NCI-H524 treated with DMSO at 0.1 percent for 48 hours (cell line): ENCODE measurements at regions not wholly inside any gene's neighbourhood (a gene's known extent, or its start where the extent isn't known, plus 50 kb on each side); places are given as distances from the start of the nearest gene placed in this dataset.
"Not testable (repeated sequence)": the region's sequence is repeated elsewhere in the genome, so short reads cannot be mapped to it uniquely, and the experiment has no call there.

Source experiments
- DNase-seq: peaks from one replicate; lab custom pipeline; 2025; lab: John Stamatoyannopoulos, UW

DNA sequence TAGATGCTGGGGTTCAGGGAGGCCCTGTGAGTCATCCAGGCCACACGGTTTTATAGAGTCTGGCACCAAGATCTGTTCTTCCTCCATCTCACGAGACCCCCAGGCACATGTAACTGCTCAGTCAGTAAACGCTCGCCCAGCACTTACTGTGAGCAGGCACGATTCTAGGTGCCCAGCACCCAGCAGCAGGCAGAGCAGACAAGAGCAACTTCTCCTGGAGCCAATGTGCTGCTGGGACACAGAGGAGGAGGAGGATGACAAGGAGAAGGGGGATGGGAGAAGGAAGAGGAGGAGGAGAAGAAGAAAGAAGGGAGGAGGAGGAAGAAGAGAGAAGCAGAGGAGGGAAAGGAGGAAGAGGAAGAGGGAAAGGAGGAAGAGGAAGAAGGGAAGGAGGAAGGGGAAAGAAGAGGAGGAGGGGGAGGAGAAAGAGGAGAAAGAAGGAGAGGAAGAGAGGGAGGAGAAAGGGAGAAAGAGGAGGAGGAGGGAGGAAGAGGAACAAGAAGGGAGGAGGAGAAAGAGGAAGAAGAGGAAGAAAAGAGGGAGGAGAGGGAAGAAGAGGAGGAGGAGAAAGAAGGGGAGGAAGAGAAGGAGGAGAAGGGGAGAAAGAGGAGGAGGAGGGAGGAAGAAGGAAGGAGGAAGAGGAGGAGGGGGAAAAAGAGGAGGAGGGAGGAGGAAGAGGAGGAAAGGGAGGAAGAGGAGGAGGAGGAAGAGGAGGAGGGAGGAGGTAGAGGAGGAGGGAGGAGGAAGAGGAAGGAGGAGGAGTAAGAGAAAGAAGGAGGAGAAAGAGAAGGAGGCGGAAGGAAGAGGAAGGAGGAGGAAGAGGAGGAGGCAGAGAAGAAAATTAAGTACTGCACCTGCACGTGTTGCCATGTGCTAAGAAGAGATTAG is 77.6 kb upstream of the RTL6 start:
- no peak for DNase-seq

DNA sequence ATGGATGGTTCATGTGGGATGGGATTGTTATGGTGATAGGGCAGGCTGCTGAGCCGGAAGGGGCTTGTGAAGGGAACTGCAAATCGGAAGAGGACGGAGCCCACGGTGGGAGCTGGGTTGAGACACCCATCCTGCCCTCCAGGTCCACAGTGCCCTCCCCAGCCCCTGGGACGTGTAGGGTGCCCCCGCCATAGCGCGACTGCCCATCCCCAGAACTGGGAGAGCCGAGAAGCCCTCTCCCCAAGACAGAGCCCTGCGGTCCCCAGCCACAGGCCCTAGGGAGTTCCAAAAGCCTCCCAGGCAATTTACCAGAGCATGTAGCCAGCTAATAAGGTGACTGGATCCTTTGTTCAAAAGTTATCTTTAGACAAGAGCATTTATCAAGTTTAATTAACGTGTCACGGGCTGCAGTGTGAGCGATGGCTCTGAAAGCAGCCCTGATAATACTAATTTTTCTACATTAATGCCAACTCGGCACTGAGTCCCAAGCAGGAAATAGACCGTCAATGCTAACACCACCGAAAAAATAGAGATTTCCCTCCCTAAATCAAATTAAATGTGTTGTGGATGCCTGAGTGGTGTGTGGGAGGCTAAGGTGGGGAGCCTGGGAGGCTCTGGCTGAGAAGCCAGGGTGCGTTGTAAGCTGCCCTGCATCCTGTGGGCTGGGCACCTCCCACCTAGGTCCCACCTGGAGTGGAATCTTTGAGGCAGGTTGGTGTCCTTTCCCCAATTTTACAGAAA is 76.8 kb upstream of the RTL6 start:
- no peak for DNase-seq

DNA sequence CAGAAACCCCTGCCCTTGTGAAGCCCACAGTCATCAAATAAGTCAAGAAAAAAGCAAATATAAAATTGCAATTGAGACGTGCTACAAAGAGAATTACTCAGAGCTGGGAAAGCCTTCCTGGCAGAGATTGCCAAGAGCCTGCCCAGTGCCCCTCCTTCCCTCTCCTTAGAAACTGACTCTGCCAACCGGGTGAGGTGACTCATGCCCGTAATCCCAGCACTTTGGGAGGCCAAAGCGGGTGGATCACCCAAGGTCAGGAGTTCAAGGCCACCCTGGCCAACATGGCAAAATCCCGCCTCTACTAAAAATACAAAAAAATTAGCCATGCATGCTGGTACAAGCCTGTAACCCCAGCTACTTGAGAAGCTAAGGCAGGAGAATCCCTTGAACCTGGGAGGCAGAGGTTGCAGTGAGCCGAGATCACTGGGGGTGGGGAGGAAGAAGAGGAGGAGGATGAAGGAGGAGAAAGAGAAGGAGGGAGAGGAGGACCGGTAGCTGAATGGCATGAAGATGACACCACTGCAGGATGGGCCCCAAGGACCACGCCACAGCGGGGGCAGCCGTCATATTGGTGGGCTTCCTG is 76.1 kb upstream of the RTL6 start:
- DNase-seq = no peak

DNA sequence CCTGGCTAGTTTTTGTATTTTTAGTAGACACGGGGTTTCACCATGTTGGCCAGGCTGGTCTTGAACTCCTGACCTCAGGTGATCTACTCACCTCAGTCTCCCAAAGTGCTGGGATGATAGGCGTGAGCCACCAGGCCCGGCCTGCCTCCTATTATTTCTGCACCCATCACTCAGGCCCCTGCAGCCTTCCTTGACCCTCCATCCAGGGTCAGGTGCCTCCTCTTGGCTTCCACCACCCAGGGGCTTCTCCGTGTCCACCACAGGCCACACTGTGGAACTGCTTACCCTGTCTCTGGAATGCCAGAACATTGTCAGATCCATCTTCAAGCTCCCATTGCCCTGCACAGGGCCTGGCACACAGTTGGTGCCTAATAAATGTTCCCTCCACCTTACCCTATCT is 75.4 kb upstream of the RTL6 start:
- DNase-seq = no peak

DNA sequence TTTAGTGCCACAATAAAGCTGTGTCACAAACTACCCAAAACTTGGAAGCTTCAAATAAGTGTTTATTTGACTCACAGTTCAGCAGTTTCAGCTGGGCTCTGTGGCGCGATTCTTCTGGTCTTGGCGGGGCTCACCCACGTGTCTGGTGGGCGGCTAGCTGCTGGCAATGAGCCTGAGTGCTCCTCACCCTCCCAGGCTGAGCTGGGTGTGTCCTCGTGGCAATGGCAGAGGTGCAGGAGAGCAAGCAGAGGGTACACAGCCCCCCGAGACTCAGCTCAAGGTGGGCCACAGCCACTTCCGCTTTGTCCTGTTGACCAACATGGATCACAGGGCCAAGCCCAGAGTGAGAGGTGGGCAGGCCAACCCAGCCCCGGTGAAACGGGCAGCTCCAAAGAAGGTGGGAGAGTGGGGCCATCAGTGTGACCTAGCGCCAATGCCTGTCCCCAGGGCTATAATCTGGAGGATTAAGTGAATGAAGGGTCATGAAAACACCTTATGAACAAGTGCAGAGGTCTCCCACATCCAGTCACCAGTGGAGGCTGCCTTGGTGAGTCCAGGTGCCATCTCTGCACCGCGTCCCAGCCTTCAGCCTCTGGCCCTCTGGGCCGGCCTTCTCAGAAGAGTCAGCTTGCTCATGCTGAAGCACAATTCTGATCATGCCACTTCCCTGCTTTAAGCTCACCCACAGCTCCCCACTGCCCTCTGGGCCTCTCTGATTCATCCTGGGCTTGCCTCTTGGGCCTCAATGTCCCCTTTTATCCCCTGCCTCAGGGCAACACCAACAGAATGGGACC is 74.6 kb upstream of the RTL6 start:
- DNase-seq = no peak

DNA sequence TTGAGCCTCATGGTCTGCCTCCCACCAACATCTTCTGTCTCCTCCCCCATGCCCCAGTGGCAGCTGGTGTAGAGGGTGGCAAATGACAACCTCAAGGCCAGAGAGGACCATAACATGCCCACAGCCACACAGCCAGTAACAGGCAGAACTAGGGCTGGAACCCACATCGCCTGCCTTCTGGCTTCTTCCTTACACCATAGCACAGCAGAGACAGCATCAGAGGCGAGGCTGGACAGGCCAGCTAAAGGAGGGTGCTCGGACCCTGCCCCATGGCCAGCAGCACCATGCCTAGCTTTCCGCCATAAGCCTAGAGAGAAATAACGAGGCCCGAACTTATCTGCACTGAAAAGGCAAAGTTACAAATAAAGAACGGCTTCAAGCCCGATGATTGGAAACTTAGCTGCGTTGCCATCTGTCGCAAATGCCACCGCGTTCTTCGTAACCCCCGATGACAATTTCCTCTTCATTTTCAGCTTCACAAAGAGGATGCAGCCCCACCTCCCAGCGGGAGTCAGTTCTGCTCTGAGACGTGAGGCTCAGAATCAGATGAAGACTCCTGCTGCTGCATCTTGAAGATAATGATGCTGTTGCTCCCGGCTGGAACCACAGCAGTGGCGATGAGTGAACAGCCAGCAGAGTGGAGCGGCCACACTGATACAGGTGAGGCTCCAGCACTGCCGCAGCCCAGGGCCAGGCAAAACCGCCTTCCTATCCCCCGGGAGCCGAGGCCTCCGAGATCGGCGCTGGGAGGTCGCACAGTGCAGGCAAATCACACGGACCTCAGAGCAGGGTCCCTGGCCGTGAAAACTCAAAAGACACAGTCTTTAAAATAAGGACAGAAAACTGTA is 73.8 kb upstream of the RTL6 start:
- peak; percentile 55 for DNase-seq

DNA sequence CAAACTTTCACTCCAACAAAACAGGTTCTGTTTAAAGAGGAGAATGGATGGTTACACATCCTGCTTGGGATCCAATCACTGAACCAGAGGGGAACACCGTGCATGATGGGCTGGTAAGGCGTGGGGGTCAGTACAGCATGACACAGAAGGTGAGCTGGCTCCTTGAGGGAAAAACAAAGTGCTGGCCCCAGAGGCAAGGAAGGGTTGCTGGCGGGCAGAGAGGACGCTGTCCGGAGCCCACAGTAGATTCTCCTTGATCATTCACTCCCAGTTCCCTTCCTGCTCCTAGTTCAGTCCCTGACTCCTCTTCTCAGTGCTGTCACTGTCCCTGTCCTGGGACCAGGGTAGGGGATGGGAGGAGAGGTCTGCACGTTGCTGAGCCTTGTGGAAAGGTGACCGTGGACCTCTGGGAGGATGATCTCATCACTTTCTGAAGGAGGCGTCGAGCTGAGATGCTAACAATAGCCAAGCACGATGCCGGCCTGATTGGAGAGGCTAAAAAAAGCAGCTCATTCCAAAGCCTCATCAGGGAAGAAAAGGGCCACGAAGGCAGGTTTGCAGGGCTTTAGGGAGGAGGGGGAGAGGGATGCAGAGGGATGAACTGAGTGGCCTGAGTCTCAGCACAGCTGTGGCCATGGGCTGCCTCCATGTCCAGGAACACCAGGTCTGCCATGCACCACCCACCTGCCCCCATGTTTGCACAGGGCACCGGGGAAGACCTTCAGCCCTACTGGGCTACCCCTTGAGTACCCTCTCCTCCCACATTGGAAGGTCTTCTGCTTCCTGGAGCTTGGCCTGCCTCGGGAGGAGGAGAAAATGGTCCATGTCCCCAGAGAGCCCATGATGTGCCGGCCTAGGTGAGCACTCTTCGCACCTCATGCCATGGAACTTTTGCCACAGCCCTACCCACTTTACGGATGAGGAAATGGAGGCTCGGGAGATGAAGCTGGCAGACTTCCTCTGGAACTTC is 72.7 kb upstream of the RTL6 start:
- DNase-seq = no peak

DNA sequence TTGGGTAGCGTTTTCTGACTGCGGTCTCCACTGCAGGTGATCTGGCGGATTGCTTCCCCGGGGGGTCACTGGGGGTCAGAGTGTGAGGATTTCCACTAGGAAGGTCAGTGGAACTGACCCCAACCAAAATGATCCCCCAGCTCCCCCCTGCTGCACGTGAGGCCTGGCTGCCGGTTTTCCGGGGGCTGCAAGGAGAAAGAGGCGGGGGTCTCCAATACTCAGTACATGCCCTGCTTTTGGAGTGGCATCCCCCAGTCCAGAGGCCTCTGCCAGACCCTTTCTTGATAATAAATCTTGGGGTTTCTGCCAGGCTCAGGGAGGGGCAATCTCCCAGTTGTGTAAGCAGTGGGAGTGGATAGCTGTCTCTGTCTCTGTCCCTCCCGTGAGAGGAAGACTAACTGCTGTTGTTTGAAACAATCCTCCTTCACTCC is 71.5 kb upstream of the RTL6 start:
- no peak for DNase-seq

DNA sequence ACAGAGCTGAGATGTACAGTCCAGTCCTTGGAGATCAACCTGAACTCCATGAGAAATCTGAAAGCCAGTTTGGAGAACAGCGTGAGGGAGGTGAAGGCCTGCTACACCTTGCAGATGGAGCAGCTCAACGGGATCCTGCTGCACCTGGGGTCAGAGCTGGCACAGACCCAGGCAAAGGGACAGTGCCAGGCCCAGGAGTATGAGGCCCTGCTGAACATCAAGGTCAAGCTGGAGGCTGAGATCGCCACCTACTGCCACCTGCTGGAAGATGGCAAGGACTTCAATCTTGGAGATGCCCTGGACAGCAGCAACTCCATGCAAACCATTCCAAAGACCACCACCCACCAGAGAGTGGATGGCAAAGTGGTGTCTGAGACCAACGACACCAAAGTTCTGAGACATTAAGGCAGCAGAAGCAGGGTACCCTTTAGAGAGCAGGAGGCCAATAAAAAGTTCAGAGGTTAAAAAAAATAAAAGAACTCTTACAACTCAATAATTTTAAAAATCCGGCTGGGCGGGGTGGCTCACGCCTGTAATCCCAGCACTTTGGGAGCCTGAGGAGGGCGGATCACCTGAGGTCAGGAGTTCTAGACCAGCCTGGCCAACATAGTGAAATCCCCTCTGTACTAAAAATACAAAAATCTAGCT is 69.9 kb upstream of the RTL6 start:
- DNase-seq = no peak

DNA sequence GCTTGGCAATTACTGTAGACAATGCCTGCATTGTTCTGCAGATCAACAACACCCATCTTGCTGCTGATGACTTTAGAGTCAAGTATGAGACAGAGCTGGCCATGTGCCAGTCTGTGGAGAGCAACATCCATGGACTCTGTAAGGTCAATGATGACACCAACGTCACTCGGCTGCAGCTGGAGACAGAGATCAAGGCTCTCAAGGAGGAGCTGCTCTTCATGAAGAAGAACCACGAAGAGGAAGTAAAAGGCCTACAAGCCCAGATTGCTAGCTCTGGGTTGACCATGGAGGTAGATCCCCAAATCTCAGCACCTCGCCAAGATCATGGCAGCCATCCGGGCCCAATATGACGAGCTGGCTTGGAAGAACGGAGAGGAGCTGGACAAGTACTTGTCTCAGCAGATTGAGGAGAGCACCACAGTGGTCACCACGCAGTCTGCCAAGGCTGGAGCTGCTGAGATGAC is 69.4 kb upstream of the RTL6 start:
- not testable (repeated sequence) for DNase-seq

DNA sequence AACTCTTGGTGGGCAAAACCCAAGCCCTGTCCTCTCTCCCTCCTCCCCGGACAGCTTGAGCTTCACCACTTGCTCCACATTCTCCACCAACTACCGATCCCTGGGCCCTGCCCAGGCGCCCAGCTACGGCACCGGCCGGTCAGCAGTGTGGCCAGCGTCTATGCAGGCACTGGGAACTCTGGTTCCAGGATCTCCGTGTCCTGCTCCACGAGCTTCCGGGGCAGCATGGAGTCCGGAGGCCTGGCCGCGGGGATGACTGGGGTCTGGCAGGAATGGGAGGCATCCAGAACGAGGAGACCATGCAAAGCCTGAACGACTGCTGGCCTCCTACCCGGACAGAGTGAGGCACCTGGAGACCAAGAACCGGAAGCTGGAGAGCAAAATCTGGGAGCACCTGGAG is 68.9 kb upstream of the RTL6 start:
- DNase-seq = no peak

DNA sequence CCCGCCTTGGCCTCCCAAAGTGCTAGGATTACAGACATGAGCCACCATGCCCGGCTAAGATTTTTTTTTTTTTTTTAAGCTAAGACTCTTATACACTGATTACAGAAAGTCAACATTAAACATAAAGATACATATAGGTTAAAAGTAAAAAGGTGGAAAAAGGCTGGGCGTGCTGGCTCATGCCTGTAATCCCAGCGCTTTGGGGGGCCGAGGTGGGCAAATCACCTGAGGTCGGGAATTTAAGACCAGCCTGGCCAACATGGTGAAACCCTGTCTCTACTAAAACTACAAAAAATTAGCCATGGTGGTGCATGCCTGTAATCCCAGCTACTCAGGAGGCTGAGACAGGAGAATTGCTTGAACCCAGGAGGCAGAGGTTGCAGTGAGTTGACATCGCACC is 64.6 kb upstream of the RTL6 start:
- DNase-seq = not testable (repeated sequence)

DNA sequence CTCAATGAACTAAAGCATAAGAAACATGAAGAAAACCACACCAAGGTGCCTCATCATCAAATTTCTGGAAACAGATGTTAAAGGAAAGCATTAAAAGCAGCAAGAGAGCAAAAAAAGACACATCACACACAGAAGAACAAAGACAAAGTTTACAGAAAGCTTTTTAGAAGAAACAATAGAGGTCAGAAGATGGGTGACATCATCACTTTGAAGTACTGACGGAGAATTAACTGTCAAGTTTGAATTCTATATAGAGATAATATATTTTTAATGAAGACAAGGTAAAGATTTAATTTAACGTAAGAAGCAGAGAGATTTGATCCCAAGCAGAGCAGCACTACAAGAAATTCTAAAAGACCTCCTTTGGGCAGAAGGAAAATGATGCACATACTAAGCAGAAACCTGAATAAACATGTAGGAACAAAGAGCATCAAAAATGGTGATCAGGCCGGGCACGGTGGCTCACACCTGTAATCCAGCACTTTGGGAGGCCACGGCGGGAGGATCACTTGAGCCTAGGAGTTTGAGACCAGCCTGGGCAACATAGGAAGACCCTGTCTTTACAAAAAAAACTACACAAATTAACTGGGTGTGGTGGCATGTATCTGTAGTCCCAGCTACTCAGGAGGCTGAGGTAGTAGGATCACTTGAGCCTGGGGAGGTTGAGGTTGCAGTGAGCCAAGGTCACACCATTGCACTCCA is 63.3 kb upstream of the RTL6 start:
- no peak for DNase-seq

DNA sequence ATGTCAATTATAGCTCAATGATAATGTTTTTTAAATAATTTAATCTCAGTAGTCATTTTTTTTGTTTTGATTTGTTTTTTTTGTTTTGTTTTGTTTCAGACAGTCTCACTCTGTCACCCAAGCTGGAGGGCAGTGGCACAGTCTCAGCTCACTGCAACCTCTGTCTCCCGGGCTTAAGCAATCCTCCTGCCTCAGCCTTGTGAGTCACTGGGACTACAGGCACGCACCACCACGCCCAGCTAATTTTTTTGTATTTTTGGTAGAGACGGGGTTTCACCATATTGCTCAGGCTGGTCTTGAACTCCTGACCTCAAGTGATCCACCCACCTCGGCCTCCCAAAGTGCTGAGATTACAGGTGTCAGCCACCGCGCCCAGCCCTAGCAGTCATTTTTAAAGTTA is 60.6 kb upstream of the RTL6 start:
- not testable (repeated sequence) for DNase-seq

DNA sequence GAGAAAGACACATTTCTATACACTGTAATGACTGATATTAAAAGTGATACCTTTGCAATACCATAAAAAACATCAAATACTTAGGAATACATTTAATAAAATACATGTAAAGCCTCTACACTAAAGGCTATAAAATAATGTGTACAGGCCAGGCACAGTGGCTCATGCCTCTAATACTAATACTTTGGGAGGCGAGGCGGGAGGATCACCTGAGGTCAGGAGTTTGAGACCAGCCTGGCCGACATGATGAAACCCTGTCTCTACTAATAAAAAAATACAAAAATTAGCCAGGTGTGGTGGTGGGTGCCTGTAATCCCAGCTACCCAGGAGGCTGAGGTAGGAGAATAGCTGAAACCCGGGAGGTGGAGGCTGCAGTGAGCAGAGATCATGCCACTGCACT is 59.8 kb upstream of the RTL6 start:
- DNase-seq = not testable (repeated sequence)

DNA sequence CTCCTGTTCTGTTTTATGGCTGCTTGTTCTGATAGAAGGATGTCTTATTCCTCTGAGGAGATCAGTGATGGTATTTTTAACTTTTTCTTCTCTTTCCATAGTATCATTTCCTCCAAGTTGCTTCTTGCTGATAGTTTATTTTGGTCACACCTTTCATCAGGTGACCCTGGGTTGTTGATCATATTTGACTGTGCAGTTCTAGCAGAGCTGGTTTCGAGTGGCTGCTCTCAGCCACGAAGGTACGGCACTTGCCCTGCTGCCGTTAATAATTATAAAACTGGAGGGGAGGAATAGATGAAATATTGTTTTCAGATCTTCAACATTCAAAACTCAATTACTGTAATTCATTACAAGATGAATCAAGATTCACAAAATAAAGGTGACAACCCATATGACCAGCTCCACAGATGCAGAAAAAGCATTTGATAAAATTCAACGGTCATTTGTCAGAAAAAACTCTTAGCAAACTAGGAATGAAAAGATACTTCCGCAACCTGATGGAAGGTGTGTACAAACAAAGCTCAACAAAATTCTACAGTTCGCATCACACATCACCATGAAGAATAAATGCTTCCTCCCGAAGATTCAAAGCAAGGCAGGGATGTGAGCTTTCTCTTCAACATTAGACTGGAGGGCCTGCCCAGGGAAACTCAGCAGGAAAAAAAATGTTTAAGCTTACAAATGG is 59.2 kb upstream of the RTL6 start:
- no peak for DNase-seq

DNA sequence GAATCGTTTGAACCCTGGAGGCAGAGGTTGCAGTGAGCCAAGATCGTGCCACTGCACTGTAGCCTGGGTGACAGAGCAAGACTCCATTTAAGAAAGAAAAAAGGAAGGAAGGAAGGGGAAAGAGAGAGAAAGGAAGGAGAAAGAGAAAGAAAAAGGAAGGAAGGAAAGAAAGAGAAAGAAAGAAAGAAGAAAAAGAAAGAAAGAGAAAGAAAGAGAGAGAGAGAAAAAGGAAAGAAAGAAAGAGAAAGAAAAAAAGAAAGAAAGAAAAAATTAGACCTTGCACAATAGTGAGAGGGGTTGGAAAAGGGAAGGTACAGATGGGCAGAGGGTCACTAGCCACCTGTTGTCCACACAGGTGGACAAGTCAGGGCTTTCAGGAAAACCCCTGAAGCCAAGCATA is 57.6 kb upstream of the RTL6 start:
- DNase-seq = no peak

DNA sequence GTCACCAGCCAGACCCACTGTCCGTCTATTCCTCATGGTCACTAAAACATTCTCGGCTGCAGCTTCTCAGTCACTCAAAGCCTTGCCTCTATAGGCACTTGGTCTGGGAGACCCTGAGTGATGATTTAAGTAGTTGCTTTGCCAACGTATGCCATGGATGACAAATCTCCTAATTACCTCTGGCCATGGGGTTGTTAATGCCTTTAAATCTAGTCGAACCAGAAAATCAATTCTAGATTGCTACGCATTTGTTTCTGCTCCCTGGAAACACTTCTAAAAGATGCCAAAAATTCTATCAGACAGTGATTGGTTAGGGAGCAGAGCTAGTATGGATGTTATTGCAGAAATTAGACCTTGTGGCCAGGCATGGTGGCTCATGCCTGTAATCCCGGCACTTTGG is 57.0 kb upstream of the RTL6 start:
- no peak for DNase-seq
